CD4-positive, alpha-beta memory T cell (primary cell): ENCODE measurements at regions not wholly inside any gene's neighbourhood (a gene's known extent, or its start where the extent isn't known, plus 50 kb on each side); places are given as distances from the start of the nearest gene placed in this dataset.

Source experiments
- CTCF ChIA-PET: fragments of 350-600 bp; sonication (Branson Sonifier 250); formaldehyde crosslinking; loops from one replicate; lab custom pipeline; 2021; ENCODE audit warnings: inconsistent platforms; ENCODE audit not compliant: partially characterized antibody; lab: Charles Lee
- POLR2A ChIA-PET: fragments of 350-600 bp; sonication (Branson Sonifier 250); formaldehyde crosslinking; loops from one replicate; lab custom pipeline; 2021; ENCODE audit not compliant: partially characterized antibody; lab: Charles Lee
- DNase-seq, 5 donors: peaks; one replicate each; pipeline versions ENCODE4 v3.0.0 to v3.0.0-alpha.2; 2020 to 2022; ENCODE audit warnings: mixed read lengths in 1 of 5
- H3K27ac ChIP-seq: one replicate; pipeline ENCODE4 v1.7.0; 2013; ENCODE audit warnings: low read depth, low read length
- H3K27me3 ChIP-seq: 2 replicates; pipeline ENCODE4 v1.7.0; 2013; ENCODE audit warnings: mild to moderate bottlenecking, low read length, moderate library complexity; ENCODE audit not compliant: insufficient read depth
- H3K36me3 ChIP-seq: 2 replicates; pipeline ENCODE4 v1.7.0; 2013; ENCODE audit warnings: mild to moderate bottlenecking, low read length, moderate library complexity; ENCODE audit not compliant: insufficient read depth
- H3K4me1 ChIP-seq: 2 replicates; pipeline ENCODE4 v1.7.0; 2013; ENCODE audit warnings: mild to moderate bottlenecking, low read length, moderate library complexity; ENCODE audit not compliant: insufficient read depth
- H3K4me3 ChIP-seq, 2 donors: one replicate each; pipeline ENCODE4 v1.7.0; 2013; ENCODE audit warnings: low read length in 2 of 2, mild to moderate bottlenecking in 1 of 2
- H3K9me3 ChIP-seq, 2 donors: one replicate each; pipeline ENCODE4 v1.7.0; 2013; ENCODE audit warnings: low read length in 2 of 2, control low read depth in 1 of 2; ENCODE audit not compliant: control insufficient read depth in 1 of 2
- H3K27ac Mint-ChIP-seq, 7 donors: one replicate each; pipeline ENCODE4 v1.8.0; 2020 to 2021; ENCODE audit warnings: mixed read lengths in 7 of 7, mild to moderate bottlenecking in 6 of 7, inconsistent platforms in 3 of 7, moderate library complexity in 3 of 7
- H3K27me3 Mint-ChIP-seq, 2 donors: one replicate each; pipeline ENCODE4 v1.8.0; 2020 to 2021; ENCODE audit warnings: mixed read lengths in 2 of 2
- H3K36me3 Mint-ChIP-seq, 2 donors: one replicate each; pipeline ENCODE4 v1.8.0; 2020 to 2021; ENCODE audit warnings: mixed read lengths in 2 of 2, inconsistent platforms in 1 of 2, mild to moderate bottlenecking in 1 of 2
- H3K4me1 Mint-ChIP-seq, 4 donors: one replicate each; pipeline ENCODE4 v1.8.0; 2020 to 2021; ENCODE audit warnings: mixed read lengths in 4 of 4, mild to moderate bottlenecking in 1 of 4
- H3K4me3 Mint-ChIP-seq, 8 donors: one replicate each; pipeline ENCODE4 v1.8.0; 2020 to 2021; ENCODE audit warnings: mixed read lengths in 8 of 8, mild to moderate bottlenecking in 7 of 8, moderate library complexity in 6 of 8, inconsistent platforms in 3 of 8
- H3K9me3 Mint-ChIP-seq, 8 donors: one replicate each; pipeline ENCODE4 v1.8.0; 2020 to 2021; ENCODE audit warnings: mixed read lengths in 8 of 8, mild to moderate bottlenecking in 5 of 8, inconsistent platforms in 3 of 8, moderate library complexity in 1 of 8
- intact Hi-C: fragments of 100-400 bp; cut with micrococcal nuclease; formaldehyde crosslinking; loops from one replicate; pipeline ENCODE4 v1.15.1; 2023

DNA sequence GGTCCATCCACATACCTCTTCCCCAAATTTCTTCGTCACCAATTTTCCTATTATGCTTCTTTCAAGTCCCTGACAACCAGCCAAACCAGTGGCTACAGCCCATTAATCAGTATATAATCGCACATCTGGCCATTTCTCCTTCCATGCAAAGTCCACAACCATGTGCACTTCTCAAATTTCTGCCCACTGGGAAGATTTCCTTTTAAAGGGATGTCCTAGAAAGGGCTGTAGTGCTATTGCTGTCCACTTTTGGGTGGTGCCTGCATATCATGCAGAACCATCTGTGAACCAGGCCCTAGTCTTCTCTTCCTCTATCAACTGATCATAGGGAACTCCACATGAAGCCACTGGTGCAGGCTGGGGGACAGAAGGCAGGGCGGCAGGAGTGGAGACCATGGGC is 55.2 kb upstream of the MID1IP1 start:
- Mint-ChIP-seq H3K4me1 (no peaks in the 10 kb centered on the region), H3K27me3 (peaks cover 0 to 2% of the 10 kb centered on the region in 2 donors), H3K27ac (no peak overlapping the region), H3K36me3 (no peaks in the 10 kb centered on the region), H3K4me3 (no peak overlapping the region), H3K9me3 (peaks cover 0 to 3% (median 0%) of the 10 kb centered on the region in 8 donors)
- Histone ChIP-seq H3K4me3 (no peak overlapping the region), H3K4me1 (no peaks in the 10 kb centered on the region), H3K27me3 (no peaks in the 10 kb centered on the region), H3K27ac (no peak overlapping the region), H3K36me3 (no peaks in the 10 kb centered on the region), H3K9me3 (no peaks in the 10 kb centered on the region)
- CTCF ChIA-PET = no interaction called here
- POLR2A ChIA-PET = no interaction called here
- no peak for DNase-seq
- intact Hi-C loops = no loop called here

DNA sequence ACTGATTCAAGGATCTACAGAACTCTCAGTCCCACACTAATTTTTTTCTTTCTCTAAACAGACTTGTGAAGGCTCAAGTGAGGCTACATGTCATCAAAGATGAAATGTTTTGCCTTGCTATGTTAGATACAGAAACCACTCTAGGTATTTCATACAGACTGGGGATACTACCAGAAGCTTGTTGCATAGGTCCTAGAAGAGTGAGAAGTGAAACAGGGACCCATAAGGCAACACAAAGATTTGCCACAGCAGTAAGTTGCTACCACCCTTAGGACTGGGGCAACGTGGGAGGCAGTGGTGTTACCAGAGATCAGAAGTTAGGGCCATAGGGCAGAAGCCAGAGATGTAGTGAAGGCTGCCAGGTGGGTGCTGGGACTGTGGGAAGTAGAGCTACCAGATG is 50.7 kb upstream of the MID1IP1 start:
- H3K9me3 Mint-ChIP-seq = no peaks in the 10 kb centered on the region

More for the DNA sequence above, 50.7 kb upstream of the MID1IP1 start:
- Mint-ChIP-seq H3K27me3 (no peaks in the 10 kb centered on the region), H3K36me3 (no peaks in the 10 kb centered on the region), H3K4me3 (no peak overlapping the region), H3K27ac (peak overlapping the region in 1 of 7 donors; percentile 58), H3K4me1 (no peaks in the 10 kb centered on the region)
- H3K36me3 ChIP-seq = no peaks in the 10 kb centered on the region
- intact Hi-C loops = loop anchor here (10.0 kb wide), 1 partner anchor 86 kb away; no protein-coding TSS in a partner anchor
- H3K4me1 ChIP-seq = no peaks in the 10 kb centered on the region
- no peaks in the 10 kb centered on the region for H3K9me3 ChIP-seq
- H3K27me3 ChIP-seq = no peaks in the 10 kb centered on the region
- no peak overlapping the region for H3K27ac ChIP-seq
- ChIA-PET POLR2A (no interaction called here), CTCF (interaction anchor here (1.1 kb wide), 1 partner anchor 33 kb away, joined by 3 read pairs; no protein-coding TSS in a partner anchor)
- no peak overlapping the region for H3K4me3 ChIP-seq
- no peak for DNase-seq
